ENCODE measurements at regions not wholly inside any gene's neighbourhood (a gene's known extent, or its start where the extent isn't known, plus 50 kb on each side); places are given as distances from the start of the nearest gene placed in this dataset.

DNA sequence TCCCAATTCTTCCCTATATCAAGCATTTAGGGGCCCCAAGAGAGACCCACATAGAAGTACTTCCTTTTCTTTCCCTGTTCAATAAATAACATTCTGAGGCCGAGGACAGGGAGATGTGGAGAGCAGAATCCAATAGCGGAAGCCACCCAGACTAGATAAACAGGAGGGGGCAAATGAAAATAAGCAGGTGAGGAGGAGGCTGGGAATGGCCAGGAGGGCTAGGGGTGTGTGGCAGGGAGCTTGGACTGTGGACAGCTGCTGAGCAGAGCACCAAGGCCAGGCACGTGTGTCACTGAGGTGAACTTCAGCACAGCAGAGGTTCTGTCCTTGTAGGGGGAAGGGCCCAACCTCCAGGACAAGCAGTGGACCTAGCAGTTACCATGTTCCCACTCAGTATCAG lies 339.2 kb downstream of the FOXA2 start:
- TF ChIP-seq, protein P1, sequence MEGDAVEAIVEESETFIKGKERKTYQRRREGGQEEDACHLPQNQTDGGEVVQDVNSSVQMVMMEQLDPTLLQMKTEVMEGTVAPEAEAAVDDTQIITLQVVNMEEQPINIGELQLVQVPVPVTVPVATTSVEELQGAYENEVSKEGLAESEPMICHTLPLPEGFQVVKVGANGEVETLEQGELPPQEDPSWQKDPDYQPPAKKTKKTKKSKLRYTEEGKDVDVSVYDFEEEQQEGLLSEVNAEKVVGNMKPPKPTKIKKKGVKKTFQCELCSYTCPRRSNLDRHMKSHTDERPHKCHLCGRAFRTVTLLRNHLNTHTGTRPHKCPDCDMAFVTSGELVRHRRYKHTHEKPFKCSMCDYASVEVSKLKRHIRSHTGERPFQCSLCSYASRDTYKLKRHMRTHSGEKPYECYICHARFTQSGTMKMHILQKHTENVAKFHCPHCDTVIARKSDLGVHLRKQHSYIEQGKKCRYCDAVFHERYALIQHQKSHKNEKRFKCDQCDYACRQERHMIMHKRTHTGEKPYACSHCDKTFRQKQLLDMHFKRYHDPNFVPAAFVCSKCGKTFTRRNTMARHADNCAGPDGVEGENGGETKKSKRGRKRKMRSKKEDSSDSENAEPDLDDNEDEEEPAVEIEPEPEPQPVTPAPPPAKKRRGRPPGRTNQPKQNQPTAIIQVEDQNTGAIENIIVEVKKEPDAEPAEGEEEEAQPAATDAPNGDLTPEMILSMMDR (IDR thresholded peaks at IDR 0.05), result no peak
- no peak for TF ChIP-seq POLR2AphosphoS5 (IDR thresholded peaks at IDR 0.05; ENCODE audit: insufficient read depth in 1 of 2, low read depth in 1 of 2)
- no peak for TF ChIP-seq POLR2A (IDR thresholded peaks at IDR 0.05)

Measured in vagina (tissue), 2 donors.